HG03103 (cell line): ENCODE measurements at regions not wholly inside any gene's neighbourhood (a gene's known extent, or its start where the extent isn't known, plus 50 kb on each side); places are given as distances from the start of the nearest gene placed in this dataset.
A peak's percentile ranks its signal among the peaks of the same experiment; 100 is the strongest.
"Not testable (repeated sequence)": the region's sequence is repeated elsewhere in the genome, so short reads cannot be mapped to it uniquely, and the experiment has no call there.

Source experiments
- ATAC-seq: cut with Tn5 transposase; IDR thresholded peaks from one replicate; pipeline ENCODE4 v1.9.1; 2021; ENCODE audit warnings: low read depth; ENCODE audit not compliant: unreplicated experiment

- no peak for ATAC-seq
These were observed 420.0 kb upstream of the CBLB start for GRCh38 chr3:106288781-106289180.

DNA sequence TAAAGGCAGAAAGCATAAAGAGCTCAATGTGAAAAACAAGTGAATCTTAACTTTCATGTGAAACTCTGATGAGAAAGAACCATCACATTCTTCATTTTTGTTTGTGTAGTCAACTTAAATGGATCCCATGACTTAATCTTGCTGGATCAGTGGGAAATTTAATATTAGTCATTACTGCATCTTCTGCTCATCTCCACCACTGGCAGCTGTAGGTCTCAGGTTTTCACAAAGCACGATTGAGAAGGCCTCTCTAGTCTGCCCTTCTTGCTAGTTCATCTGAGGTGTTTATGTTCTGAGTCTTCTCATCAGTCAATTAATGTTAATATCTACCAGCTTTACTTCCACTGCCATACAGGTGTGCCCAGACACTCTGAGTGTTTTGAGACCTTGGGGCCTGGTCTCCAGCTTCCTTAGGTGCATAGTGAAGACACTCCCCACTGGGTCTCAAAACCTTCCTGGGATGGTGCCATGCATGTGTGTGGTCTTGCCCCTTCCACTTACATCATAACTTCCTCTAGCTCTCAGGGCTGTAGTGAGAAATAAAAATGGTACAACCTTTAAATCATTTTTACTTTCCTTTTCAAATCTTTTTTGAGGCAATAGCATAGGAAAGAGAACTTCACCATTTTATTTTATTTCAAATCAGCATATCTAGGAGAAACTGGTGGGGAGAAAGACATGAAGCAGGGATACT lies 421.6 kb upstream of the CBLB start:
- no peak for ATAC-seq

DNA sequence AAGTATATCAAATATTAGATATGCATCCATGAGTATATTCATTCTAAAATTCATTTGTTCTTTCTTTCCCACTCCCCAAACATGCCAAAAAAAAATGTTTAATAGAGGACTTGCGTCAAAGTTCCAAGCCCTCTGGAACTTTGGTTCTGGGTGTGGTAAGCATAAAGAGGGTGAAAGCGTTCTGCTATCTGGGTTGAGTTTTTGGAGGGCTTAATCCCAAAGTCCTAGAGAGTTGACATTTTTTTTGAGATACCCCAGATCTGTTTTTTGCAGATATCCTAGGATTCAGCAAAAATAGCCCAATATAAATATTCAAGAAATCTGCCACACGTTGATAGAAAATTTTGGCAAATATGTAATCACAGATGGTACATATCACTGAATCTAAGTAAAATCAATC lies 424.3 kb upstream of the CBLB start:
- ATAC-seq = no peak

DNA sequence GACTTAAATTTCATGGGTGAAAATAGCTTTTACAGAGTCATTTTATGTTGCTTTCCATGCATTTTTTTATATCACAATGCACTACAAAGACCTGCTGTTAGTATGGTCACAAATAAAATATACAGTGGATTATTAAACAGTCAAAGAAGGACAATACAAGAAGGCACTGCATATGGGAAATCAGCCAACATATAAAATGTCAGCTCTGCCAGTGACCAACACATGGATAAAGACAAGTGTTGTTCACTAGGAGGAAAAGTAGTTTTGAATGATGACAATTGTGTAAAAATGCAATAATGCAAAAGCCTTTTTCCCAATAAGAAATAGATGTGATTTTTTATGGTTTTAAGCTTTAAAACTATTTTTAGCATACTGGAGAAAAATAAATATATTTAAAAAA lies 425.3 kb upstream of the CBLB start:
- ATAC-seq = no peak

- ATAC-seq = no peak
These were observed 427.2 kb upstream of the CBLB start for GRCh38 chr3:106296062-106296461.

DNA sequence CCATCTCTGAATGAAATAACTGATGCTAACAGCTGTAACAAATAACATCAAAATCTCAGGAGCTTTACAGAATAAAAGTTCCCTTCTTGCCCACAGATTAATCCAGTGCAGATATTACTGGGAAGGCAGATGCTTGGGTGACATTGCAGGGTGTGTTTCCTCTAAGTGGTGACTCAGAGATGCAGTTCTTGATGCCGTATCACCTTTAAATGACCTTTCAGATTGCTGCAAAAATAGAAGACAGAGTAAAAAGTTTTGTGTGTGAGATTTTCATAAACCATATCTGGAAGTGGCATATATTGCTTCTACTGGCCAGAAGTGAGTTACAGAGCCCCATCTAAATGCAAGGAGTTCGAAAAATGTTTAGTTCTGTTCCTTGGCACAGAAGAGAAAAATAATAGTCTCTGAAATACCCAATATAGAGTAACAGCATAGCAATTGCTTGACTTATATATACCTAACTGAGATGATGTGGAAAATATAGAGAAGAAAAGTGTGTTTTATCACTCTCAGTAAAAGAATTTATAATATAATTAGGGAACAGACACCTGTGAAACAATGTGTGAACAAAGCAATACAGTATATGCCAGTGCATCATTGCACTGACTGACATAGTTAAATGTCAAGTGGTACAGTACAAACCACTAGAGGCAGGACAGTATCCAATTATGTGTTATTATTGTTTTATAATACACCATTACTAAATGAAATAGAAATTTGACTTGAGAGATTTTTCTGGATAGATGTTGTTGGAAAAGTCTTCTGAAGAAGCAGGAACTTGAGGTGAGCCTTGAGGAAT lies 430.7 kb upstream of the CBLB start:
- peak; percentile 53 for ATAC-seq

- peak; percentile 89 for ATAC-seq
These were observed 433.8 kb upstream of the CBLB start for GRCh38 chr3:106302451-106303221.

- no peak for ATAC-seq
These were observed 435.0 kb upstream of the CBLB start for GRCh38 chr3:106303766-106304165.

GRCh38 chr3:106305127-106305526 lies 436.3 kb upstream of the CBLB start:
- ATAC-seq = no peak

- ATAC-seq = no peak
These were observed 437.1 kb upstream of the CBLB start for GRCh38 chr3:106305882-106306435.

DNA sequence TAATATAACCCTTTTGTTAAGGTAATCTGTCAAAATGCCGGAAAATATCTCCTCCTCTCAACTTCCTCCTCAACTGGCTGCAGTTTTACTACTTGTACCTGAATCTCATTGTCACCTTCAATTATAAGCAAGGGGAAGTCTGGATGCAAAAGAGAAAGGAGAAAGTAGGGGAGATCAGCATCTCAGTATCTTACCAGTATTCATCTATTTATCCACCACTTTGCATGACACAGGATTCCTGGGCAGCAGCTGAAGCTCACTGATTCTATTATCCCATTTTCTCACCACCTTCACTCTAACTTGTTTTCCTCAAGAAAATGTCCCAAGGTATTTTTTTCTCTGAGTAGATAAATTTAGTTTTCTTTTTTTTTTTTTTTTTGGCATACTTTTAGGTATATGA lies 440.5 kb upstream of the CBLB start:
- no peak for ATAC-seq

DNA sequence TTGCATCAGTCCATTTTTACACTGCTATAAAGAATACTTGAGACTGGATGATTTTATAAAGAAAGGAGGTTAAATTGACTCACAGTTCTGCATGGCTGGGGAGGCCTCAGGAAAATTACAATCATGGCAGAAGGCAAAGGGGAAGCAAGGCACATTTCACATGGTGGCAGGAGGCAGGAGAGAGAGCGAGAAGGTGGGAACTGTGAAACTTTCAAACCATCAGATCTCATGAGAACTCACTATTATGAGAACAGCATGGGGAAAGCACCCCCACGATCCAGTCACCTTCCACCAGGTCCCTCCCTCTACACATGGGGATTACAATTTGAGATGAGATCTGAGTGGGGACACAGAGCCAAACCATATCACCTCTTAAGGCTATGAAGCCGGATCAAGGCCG lies 441.0 kb upstream of the CBLB start:
- ATAC-seq = not testable (repeated sequence)

DNA sequence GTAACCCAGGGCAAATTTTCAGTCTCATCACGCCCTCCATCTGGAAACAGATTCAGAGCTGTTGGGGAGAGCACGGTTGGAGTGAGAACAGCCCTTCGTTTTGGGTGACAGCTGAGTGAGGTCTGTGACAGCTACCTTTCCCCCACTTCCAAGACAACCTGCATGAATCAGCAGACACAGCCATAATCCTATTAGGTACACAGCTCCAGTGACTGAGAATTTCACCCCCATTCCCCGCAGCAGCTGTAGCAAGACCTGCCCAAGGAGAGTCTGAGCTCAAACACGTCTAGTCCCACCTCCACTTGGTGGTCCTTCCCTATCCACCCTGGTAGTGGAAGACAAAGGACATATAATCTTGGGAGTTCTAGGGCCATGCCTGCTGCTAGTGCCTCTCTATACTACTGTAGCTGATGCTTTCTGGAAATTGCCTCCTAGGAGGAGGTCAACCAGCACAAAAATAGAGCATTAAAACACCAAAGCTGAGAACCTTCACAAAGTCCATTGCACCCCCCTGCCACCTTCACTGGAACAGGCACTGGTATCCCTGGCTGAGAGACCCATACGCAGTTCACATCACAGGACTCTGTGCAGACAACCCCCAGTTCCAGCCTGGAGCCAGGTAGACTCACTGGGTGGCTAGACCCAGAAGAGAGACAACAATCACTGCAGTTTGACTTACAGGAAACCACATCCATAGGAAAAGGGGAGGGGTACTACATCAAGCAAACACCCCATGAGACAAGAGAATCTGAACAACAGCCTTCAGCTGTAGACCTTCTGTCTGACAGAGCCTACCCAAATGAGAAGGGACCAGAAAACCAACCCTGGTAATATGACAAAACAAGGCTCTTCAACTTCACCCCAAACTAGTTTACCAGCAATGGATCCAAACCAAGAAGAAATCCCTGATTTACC lies 448.6 kb upstream of the CBLB start:
- ATAC-seq = no peak

GRCh38 chr3:106321438-106321837 lies 452.6 kb upstream of the CBLB start:
- not testable (repeated sequence) for ATAC-seq

DNA sequence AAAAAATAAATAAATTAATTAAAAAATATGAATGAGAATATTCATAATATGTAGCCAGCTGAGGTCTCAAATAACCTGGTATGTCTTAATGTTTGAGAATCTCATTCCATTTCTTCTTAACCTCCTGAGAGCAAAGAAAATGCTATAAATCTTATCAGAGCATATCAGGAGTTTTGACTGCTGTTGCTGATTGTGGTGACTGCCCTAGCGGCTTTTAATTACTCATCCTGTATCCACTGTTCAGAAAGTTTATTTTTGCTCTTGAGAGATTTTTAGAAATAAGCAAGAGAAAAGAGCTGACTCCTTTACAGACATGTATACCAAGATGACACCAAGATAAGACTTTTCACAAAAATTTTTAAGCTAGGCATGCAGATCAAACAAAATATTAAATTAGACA lies 454.8 kb upstream of the CBLB start:
- no peak for ATAC-seq

DNA sequence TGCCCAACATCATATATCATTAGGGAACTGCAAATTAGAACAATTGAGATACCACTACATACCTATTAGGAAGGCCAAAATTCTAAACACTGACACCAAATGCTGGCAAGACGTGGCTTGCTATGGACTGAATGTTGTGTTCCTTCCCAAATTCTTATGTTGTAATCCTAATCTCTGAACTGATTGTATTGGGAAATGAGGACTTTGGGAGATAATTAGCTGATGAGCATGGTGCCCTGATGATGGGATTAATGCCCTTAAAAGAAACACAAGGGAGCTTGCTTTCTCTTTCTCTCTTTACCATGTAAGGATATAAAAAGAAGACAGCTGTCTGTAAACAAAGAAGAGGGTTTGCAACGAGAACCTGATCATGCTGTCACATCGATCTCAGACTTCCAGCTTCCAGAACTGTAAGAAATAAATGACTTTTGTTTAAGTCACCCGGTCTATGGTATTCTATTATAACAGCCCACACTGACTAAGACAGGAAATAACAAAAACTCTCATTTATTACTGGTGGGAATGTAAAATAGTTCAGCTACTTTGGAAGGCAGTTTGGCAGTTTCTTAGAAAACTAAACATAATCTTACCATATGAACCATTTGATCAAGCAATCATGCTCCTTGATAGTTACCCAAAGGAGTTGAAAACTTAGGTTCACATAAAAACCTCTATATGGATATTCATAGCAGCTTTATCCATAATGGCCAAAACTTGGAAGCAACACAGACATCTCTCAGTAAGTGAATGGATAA lies 458.3 kb upstream of the CBLB start:
- no peak for ATAC-seq

- no peak for ATAC-seq
These were observed 458.8 kb upstream of the CBLB start for GRCh38 chr3:106327696-106328025.

DNA sequence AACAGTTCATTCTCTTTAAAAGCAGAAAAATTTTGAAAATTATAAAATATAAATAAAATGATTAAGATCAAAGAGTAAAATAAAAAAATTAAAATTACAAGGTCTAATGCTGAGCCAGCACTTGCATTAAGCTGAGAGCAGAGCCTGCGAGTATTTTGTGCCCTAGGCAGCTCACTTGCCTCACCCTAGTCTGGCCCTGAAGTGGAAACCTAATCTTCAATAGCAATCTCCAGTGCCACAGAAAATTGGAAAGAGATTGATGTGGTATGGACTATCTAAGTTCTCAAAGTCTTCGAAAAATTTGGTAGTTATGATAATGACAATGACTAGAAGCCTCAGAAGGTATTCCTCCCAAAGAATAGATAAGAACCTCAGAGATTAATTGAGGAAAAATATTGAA lies 459.4 kb upstream of the CBLB start:
- ATAC-seq = no peak

- ATAC-seq = no peak
These were observed 460.7 kb upstream of the CBLB start for GRCh38 chr3:106329521-106329920.

DNA sequence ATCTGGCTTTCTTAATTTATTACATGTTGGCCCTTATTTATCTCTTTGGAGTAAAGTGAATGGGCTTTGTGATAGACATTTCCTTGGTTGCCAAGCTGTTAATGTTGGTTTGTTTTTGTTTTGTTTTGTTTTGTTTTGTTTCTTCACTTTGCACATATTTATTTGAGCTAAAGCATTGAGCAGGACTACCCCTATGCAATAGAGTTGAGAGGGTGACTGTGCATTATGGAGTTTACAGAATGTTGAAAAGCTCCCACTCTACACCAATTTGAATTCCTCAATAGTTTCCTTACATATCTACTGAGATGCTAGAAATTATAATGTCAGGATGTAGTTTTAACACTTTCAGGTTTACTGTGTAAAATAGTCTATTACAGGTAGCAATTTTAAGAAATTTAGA lies 462.8 kb upstream of the CBLB start:
- ATAC-seq = no peak
